ENCODE measurements at regions not wholly inside any gene's neighbourhood (a gene's known extent, or its start where the extent isn't known, plus 50 kb on each side); places are given as distances from the start of the nearest gene placed in this dataset.

- Histone ChIP-seq H3K4me3 (no peak overlapping the region), H3K9ac (ENCODE audit: insufficient read depth in 1 of 2, low read length in 2 of 2) (no peak overlapping the region), H3K4me1 (ENCODE audit: control insufficient read depth in 5 of 5, insufficient read depth in 5 of 5, low read length in 5 of 5) (no peaks in the 10 kb centered on the region), H3K36me3 (ENCODE audit: control insufficient read depth in 4 of 4, insufficient read depth in 4 of 4, low read length in 4 of 4) (no peaks in the 10 kb centered on the region), H3K27me3 (ENCODE audit: control insufficient read depth in 3 of 3, insufficient read depth in 3 of 3, low read length in 2 of 3) (no peaks in the 10 kb centered on the region), H3K9me3 (ENCODE audit: control insufficient read depth in 4 of 4, insufficient read depth in 3 of 4, low read length in 3 of 4) (no peaks in the 10 kb centered on the region), H3K27ac (ENCODE audit: low read depth in 1 of 2, low read length in 1 of 2) (no peak overlapping the region)
- ATAC-seq (ENCODE audit: insufficient read depth, low FRiP score) (no peak), DNase-seq (no peak)
- WGBS, 2 donors, result 65 to 76% methylated on average over 4 of the region's 4 CpGs
- TF ChIP-seq, protein P1, sequence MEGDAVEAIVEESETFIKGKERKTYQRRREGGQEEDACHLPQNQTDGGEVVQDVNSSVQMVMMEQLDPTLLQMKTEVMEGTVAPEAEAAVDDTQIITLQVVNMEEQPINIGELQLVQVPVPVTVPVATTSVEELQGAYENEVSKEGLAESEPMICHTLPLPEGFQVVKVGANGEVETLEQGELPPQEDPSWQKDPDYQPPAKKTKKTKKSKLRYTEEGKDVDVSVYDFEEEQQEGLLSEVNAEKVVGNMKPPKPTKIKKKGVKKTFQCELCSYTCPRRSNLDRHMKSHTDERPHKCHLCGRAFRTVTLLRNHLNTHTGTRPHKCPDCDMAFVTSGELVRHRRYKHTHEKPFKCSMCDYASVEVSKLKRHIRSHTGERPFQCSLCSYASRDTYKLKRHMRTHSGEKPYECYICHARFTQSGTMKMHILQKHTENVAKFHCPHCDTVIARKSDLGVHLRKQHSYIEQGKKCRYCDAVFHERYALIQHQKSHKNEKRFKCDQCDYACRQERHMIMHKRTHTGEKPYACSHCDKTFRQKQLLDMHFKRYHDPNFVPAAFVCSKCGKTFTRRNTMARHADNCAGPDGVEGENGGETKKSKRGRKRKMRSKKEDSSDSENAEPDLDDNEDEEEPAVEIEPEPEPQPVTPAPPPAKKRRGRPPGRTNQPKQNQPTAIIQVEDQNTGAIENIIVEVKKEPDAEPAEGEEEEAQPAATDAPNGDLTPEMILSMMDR (IDR thresholded peaks at IDR 0.05; ENCODE audit: control extremely low read depth, extremely low read depth), result no peak
Measured at GRCh38 chr4:129323658-129324057, 227.7 kb downstream of the C4orf33 start.

GRCh38 chr4:129326571-129327460 is 230.9 kb downstream of the C4orf33 start:
- Histone ChIP-seq H3K9me3 (ENCODE audit: control insufficient read depth in 4 of 4, insufficient read depth in 3 of 4, low read length in 3 of 4) (peaks cover 0 to 4% (median 0%) of the 10 kb centered on the region in 4 donors), H3K9ac (ENCODE audit: insufficient read depth in 1 of 2, low read length in 2 of 2) (no peak overlapping the region), H3K27me3 (ENCODE audit: control insufficient read depth in 3 of 3, insufficient read depth in 3 of 3, low read length in 2 of 3) (no peaks in the 10 kb centered on the region), H3K36me3 (ENCODE audit: control insufficient read depth in 4 of 4, insufficient read depth in 4 of 4, low read length in 4 of 4) (no peaks in the 10 kb centered on the region), H3K4me3 (no peak overlapping the region), H3K27ac (ENCODE audit: low read depth in 1 of 2, low read length in 1 of 2) (no peak overlapping the region), H3K4me1 (ENCODE audit: control insufficient read depth in 5 of 5, insufficient read depth in 5 of 5, low read length in 5 of 5) (no peaks in the 10 kb centered on the region)
- TF ChIP-seq, protein P1 (IDR thresholded peaks at IDR 0.05; ENCODE audit: control extremely low read depth, extremely low read depth), result no peak
- ATAC-seq (ENCODE audit: insufficient read depth, low FRiP score) (no peak), DNase-seq (no peak)
- WGBS, 2 donors, result 37 to 41% methylated on average over 7 of the region's 7 CpGs

GRCh38 chr4:129327637-129328036 is 231.7 kb downstream of the C4orf33 start:
- no peak for ATAC-seq (ENCODE audit: insufficient read depth, low FRiP score)
- TF ChIP-seq, protein P1 (IDR thresholded peaks at IDR 0.05; ENCODE audit: control extremely low read depth, extremely low read depth), result no peak
- WGBS, 2 donors, result 42 to 70% methylated on average over 2 of the region's 2 CpGs

More at GRCh38 chr4:129327637-129328036, 231.7 kb downstream of the C4orf33 start:
- H3K4me1 ChIP-seq (ENCODE audit: control insufficient read depth in 5 of 5, insufficient read depth in 5 of 5, low read length in 5 of 5), result no peaks in the 10 kb centered on the region
- peaks cover 0 to 4% (median 0%) of the 10 kb centered on the region in 4 donors for H3K9me3 ChIP-seq (ENCODE audit: control insufficient read depth in 4 of 4, insufficient read depth in 3 of 4, low read length in 3 of 4)
- no peak overlapping the region for H3K27ac ChIP-seq (ENCODE audit: low read depth in 1 of 2, low read length in 1 of 2)
- no peak for DNase-seq
- no peaks in the 10 kb centered on the region for H3K36me3 ChIP-seq (ENCODE audit: control insufficient read depth in 4 of 4, insufficient read depth in 4 of 4, low read length in 4 of 4)
- H3K4me3 ChIP-seq, result no peak overlapping the region
- H3K27me3 ChIP-seq (ENCODE audit: control insufficient read depth in 3 of 3, insufficient read depth in 3 of 3, low read length in 2 of 3), result no peaks in the 10 kb centered on the region
- H3K9ac ChIP-seq (ENCODE audit: insufficient read depth in 1 of 2, low read length in 2 of 2), result no peak overlapping the region

Measured in lung (tissue), 11 donors.